HG03457 (cell line): ENCODE measurements at regions not wholly inside any gene's neighbourhood (a gene's known extent, or its start where the extent isn't known, plus 50 kb on each side); places are given as distances from the start of the nearest gene placed in this dataset.

Source experiments
- ATAC-seq: cut with Tn5 transposase; IDR thresholded peaks from one replicate; pipeline ENCODE4 v1.9.1; 2021; ENCODE audit warnings: moderate number of reproducible peaks; ENCODE audit not compliant: unreplicated experiment

GRCh38 chr10:44064987-44065787, 319.7 kb downstream of the CXCL12 start:
- ATAC-seq: no peak

GRCh38 chr10:44064317-44064716, 320.6 kb downstream of the CXCL12 start:
- ATAC-seq: no peak

DNA sequence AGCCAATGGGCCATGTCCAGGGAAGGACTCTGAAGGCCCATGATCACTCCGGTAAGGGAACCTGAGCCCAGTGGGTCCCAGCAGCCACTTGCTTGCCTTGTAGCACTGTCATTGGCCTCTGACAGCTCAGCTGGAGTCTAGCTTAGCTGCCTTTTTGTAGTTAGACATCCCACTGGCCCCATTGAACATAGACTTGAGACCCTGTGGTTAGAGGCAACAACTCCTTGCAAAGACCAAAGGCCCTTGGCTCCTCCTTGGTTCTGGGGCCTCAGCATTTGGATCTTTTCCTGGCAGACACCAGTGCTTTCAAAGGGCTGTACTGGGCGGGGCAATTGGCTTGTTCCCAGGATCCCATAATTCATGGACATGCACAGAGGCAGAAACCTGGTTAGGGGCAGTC, 321.2 kb downstream of the CXCL12 start:
- no peak for ATAC-seq

GRCh38 chr10:44060719-44061118, 324.2 kb downstream of the CXCL12 start:
- ATAC-seq: no peak

DNA sequence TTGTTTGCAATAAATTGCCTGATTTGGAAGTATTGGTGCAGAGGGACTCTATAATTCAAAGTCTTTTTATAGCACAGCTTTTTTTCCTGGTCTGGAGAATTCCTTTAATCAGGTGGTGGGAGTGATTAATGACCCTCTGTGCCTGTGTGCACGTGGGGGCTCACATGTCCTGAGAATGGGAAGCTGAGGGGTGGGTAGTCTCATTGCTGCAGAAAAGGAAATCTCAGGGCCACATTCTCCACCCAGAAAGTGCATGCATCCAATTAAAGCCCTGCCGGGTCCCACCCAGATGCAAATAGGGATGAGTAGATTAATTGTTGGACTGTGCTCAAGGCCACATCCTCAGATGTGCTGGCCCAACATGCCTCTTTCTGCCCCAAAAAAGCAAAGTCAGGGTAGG, 324.7 kb downstream of the CXCL12 start:
- no peak for ATAC-seq

DNA sequence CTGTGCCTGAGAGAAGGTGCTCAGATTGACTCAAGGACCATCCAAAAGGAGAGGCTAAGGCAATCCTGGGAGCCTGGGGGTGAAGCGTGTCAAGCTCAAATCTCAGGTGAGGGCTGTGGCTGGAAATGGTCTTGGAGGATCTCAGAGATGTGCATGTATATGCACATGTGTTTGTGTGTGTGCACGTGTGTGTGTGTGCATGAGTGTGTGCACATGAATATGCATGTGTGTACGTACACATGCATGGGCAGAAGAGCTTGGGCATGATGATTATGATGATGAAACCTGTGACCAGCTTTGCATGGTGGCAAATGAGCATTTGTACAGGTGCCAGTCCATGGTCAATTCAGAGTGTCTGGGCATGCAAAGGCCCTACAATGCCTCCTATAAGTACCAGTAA, 326.6 kb downstream of the CXCL12 start:
- no peak for ATAC-seq

GRCh38 chr10:44056967-44057805, 327.7 kb downstream of the CXCL12 start:
- ATAC-seq: no peak

DNA sequence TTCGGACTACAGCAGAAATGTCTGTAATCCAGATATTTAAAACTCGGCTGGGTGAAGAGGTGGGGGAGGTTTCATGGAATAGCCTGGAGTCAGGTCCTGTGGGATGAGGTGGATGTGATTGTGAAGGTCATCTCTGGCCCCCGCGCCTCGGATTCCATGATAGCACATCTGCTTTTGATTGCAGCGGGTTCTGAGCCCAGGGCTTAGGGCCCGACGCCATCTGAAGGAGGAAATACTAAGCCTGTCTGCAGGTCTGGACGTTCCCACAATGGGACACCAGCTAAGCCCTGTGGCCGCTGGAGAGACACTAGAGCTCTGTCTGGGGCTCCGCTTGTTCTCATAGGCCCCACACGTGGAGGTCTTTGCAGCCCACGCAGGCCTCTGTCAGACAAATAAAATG, 328.7 kb downstream of the CXCL12 start:
- no peak for ATAC-seq

- no peak for ATAC-seq
Measured at GRCh38 chr10:44054046-44054445, 330.9 kb downstream of the CXCL12 start.

DNA sequence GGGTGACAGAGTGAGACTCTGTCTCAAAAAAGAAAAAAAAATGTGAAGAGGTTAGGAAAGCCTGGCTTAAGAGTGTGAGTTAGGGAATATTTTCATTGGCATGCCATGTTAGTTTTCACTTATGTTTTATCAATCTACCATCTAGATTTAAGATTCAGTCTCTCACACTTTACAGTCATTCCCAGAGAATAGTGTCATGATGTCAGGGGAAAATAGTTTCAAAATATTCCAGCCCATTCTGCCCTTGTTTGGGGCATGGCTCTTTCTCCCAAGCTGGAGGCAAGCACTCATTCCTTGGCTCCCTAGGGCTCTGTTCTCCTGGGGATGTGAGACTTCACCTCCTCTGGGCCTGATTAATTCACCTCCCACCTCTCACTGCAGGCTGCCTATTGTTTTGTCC, 331.5 kb downstream of the CXCL12 start:
- no peak for ATAC-seq

DNA sequence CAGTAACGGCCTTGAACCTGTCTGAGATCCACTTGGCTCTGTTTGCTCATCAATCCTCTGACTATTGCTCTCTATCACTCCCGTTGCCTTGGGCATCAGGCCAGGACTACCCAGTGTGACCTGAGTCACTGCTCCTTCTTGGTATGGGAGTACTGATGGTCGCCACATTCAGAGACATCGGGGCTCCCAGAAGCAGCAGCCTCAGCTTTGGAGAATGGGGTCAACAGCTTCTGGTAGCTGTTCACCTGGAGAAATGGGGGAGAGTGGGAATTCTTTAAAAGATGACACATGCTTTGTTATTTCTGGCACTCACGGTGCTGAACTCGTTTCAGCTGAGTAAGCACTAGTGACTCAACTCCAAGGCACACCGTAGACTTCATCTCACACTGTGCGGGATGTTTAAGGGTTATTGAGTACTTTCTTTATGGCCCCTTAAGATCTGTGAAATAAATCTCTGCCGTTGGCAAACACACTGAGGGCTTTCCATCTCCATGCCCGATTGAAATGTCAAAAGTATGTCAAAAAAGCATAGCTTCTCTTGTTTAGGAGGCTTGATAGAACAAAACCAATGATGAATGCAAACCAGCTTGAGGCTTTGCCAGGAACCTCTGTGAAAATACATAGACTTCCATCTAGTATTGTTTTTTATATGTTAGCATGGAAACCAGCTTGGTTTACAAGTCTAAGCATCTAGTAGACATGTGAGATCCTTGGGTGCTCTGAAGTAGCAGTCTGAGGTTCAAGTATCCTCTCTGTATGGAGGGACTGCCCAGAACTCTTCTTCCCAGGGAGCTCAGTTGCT, 333.1 kb downstream of the CXCL12 start:
- ATAC-seq: no peak

DNA sequence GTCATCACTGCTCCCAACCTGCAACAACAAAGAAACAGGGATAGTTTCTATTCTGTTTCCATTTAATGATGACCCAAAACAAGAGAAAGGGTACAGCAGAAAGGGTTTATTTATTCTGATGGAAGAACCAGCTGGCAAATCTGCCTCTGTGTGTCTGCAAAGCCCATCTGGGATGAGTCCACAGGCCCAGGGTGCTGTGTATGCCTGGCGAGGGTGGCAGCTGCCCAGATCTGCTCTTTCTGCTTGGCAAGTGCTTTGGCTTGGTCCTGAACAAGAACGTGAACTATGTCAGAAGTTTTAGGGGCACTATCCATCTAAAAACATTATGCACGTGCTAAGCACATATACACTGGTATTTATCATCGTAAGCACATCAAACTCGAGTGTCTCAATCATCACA, 333.8 kb downstream of the CXCL12 start:
- no peak for ATAC-seq

DNA sequence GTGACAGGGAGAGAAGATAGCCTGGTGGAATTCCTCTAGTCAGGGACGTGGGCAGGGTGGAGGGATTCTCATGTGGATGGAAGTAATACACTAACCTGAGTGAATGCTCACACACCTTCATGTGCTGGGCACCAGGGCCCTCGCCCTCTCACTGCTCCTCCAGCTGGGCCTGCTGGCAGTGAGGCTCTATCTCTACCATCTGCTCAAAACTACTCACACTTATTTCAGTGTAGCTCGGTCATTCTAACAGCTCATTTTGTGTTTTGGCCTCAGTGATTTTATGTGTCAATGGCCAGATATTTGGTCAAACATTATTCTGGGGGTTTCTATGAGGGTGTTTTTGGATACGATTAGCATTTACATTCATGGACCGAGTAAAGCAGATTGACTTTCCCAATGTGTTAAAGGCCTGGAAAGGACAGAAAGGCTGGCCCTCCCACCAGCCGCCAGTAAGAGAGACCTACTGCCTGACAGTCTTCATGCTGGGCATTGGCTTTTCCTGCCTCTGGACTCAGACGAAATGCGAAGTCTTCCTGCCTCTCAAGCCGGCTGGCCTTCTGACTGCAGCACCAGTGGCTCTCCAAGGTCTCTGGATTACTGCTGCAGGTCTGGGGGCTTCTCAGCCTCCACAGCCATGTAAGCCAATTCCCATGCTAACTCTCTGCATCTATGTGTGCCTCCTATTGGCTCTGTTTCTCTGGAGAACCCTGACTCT, 335.4 kb downstream of the CXCL12 start:
- ATAC-seq: no peak

DNA sequence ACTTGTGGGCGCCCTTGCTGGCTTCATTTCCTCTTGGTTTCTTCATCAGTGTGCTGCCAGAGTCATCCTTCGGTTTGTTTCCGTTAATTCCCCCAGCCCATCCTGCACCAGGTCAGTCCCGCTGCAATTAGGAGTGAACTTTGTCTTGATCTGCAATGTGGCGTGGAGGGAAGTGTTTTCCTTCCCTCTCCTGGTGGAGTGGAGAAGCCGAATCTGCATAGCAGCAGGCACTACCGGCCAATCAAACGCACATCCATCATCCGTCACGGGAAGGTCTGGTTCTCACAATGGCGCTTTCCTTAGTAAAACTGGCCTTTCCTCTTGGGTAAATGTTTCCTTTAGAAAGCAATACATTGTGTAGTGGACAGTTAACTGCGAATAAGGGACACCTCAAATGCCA, 337.5 kb downstream of the CXCL12 start:
- no peak for ATAC-seq

GRCh38 chr10:44046605-44047004, 338.3 kb downstream of the CXCL12 start:
- ATAC-seq: no peak

DNA sequence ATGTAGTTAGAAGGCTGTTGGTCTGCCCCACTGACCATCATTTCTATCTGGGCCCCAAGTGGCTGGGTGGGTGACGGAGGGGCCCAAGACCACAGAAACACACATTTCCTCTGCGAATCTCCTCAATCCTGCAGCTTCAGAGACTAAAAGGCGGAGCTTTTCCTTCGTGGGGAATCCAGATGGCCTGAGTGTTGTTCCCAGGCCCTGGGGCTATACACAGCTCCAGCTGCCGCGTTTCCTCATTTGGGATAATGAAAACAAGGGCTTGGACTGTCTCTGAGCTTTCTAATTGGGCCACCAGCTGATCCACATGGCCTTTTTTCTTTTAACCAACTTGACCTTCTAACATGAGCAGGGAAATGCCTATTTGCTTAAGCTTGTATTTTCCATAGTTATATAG, 339.9 kb downstream of the CXCL12 start:
- ATAC-seq: no peak

DNA sequence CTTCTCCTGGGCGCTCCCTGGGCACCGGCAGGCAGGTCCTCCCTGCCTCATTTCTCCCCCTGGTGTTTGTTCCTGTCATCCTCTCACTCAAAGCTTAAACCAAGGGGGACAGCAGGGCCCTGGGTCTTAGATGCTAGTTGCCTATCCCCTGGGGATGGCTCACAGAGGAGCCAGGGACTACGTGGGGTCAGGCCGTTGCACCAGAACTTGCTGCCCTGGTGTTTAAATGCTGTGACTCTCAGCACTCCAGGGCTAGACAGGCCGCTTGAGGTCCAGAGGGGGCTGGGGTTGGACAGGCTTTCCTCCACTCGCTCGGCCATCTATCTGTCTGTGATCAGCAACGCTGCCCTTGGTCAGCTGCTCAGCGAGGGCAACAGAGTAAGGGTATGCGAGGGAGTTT, 340.3 kb downstream of the CXCL12 start:
- no peak for ATAC-seq

- no peak for ATAC-seq
Measured at GRCh38 chr10:44043646-44044375, 341.1 kb downstream of the CXCL12 start.

DNA sequence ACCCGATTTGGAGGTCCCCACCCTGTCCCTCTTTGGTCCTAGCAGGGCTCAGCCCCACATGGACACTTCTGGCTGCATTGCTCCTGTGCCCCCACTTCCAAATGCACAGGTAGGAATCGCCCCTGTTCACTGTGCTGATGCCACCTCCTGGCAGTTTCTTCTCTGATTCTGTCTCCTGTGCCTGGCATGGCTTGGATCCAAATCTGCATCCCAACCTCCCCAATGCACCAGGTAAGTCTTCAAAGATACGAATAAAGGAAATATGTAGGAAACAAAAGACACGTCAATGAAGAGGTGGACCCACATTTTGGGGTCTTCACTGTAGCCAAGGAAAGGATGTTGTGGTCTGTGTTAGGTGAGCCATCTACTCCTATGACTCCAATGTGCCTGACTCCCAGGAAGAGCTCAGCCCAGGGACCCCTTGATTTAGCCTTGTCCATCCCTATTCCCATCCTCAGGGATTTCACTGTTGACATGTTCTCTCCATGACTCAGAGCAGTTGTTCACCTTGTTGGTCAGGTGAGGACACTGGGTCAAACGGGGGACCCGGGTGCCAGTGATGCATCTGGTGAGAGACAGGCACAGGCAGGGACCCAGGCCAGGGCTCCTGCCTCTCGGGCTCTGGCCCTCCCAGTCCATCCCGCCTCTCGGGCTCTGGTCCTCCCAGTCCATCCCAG, 341.8 kb downstream of the CXCL12 start:
- no peak for ATAC-seq
